Chondrocyte (in vitro differentiated cells): ENCODE measurements at regions not wholly inside any gene's neighbourhood (a gene's known extent, or its start where the extent isn't known, plus 50 kb on each side); places are given as distances from the start of the nearest gene placed in this dataset.

Experiments used
- DNase-seq: peaks from one replicate; pipeline ENCODE4 v3.0.0; 2021; ENCODE audit warnings: mixed read lengths, low spot score
- H3K27ac Mint-ChIP-seq: one replicate; pipeline ENCODE4 v1.8.0; 2021; ENCODE audit warnings: mild to moderate bottlenecking, moderate library complexity, mixed read lengths; ENCODE audit not compliant: unreplicated experiment
- H3K27me3 Mint-ChIP-seq: 2 replicates; pipeline ENCODE4 v1.8.0; 2021; ENCODE audit warnings: low read depth, mixed read lengths
- H3K36me3 Mint-ChIP-seq: 2 replicates; pipeline ENCODE4 v1.8.0; 2021; ENCODE audit warnings: low read depth, mixed read lengths
- H3K4me1 Mint-ChIP-seq: 2 replicates; pipeline ENCODE4 v1.8.0; 2021; ENCODE audit warnings: low read depth, mild to moderate bottlenecking, mixed read lengths
- H3K4me3 Mint-ChIP-seq: one replicate; pipeline ENCODE4 v1.8.0; 2021; ENCODE audit warnings: mild to moderate bottlenecking, moderate library complexity, mixed read lengths; ENCODE audit not compliant: unreplicated experiment
- H3K9me3 Mint-ChIP-seq: 2 replicates; pipeline ENCODE4 v1.8.0; 2021; ENCODE audit warnings: low read depth, mixed read lengths
- TF ChIP-seq, protein P1 (sequence below): fragments of 200-600 bp; sonication (generic); IDR thresholded peaks from 2 replicates; pipeline ENCODE4 v1.5.0; 2021; ENCODE audit warnings: antibody characterized with exemption, mild to moderate bottlenecking, moderate library complexity

DNA sequence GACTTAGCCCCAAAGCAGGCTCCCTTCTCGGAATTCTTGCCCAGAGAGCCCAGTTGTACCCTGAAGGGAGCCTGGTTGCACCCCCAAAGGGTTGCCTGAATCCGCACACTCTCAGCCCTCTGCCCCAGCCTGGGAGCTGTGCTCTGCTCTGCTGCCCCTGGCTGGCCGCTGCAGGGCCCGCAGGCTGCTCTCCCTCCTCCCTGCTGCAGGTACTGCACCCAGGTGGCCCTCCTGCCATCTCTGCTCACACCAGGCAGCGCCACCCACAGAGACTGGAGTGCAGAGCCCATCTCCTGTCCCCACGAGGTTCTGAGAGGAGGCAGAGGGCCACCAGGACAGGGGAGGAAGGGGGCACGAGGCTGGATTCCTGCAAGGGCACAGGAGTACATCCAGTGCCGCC is 134.2 kb upstream of the NSMCE3 start:
- H3K36me3 Mint-ChIP-seq, result no peaks in the 10 kb centered on the region
- no peak for DNase-seq
- TF ChIP-seq, protein P1, sequence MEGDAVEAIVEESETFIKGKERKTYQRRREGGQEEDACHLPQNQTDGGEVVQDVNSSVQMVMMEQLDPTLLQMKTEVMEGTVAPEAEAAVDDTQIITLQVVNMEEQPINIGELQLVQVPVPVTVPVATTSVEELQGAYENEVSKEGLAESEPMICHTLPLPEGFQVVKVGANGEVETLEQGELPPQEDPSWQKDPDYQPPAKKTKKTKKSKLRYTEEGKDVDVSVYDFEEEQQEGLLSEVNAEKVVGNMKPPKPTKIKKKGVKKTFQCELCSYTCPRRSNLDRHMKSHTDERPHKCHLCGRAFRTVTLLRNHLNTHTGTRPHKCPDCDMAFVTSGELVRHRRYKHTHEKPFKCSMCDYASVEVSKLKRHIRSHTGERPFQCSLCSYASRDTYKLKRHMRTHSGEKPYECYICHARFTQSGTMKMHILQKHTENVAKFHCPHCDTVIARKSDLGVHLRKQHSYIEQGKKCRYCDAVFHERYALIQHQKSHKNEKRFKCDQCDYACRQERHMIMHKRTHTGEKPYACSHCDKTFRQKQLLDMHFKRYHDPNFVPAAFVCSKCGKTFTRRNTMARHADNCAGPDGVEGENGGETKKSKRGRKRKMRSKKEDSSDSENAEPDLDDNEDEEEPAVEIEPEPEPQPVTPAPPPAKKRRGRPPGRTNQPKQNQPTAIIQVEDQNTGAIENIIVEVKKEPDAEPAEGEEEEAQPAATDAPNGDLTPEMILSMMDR, result no peak
- H3K27me3 Mint-ChIP-seq, result peaks cover 3% of the 10 kb centered on the region
- H3K4me1 Mint-ChIP-seq, result no peaks in the 10 kb centered on the region
- no peak overlapping the region for H3K4me3 Mint-ChIP-seq
- H3K9me3 Mint-ChIP-seq, result no peaks in the 10 kb centered on the region
- no peak overlapping the region for H3K27ac Mint-ChIP-seq

GRCh38 chr15:29401644-29402043 is 132.0 kb upstream of the NSMCE3 start:
- no peaks in the 10 kb centered on the region for H3K4me1 Mint-ChIP-seq
- H3K36me3 Mint-ChIP-seq, result no peaks in the 10 kb centered on the region
- H3K27me3 Mint-ChIP-seq, result peaks cover 3% of the 10 kb centered on the region
- DNase-seq, result no peak
- H3K9me3 Mint-ChIP-seq, result no peaks in the 10 kb centered on the region
- H3K27ac Mint-ChIP-seq, result no peak overlapping the region
- TF ChIP-seq, protein P1, result no peak
- H3K4me3 Mint-ChIP-seq, result no peak overlapping the region

- Mint-ChIP-seq H3K27ac (no peak overlapping the region), H3K4me1 (no peaks in the 10 kb centered on the region), H3K9me3 (no peaks in the 10 kb centered on the region), H3K27me3 (peaks cover 3% of the 10 kb centered on the region), H3K36me3 (no peaks in the 10 kb centered on the region), H3K4me3 (no peak overlapping the region)
- no peak for DNase-seq
- TF ChIP-seq, protein P1, result no peak
Observed at GRCh38 chr15:29400701-29401100, 131.1 kb upstream of the NSMCE3 start.

GRCh38 chr15:29398907-29399306 is 129.3 kb upstream of the NSMCE3 start:
- TF ChIP-seq, protein P1, result no peak
- Mint-ChIP-seq H3K27ac (no peak overlapping the region), H3K27me3 (no peaks in the 10 kb centered on the region), H3K4me3 (no peak overlapping the region), H3K9me3 (no peaks in the 10 kb centered on the region), H3K36me3 (no peaks in the 10 kb centered on the region), H3K4me1 (no peaks in the 10 kb centered on the region)
- no peak for DNase-seq

- DNase-seq, result no peak
- Mint-ChIP-seq H3K4me3 (no peak overlapping the region), H3K36me3 (peaks cover 6% of the 10 kb centered on the region), H3K27ac (no peak overlapping the region), H3K4me1 (no peaks in the 10 kb centered on the region), H3K9me3 (peaks cover 10% of the 10 kb centered on the region), H3K27me3 (no peaks in the 10 kb centered on the region)
- TF ChIP-seq, protein P1, result no peak
Observed at GRCh38 chr15:29396176-29396811, 126.7 kb upstream of the NSMCE3 start.
